Trophoblast cell (in vitro differentiated cells and primary cell): ENCODE measurements at regions not wholly inside any gene's neighbourhood (a gene's known extent, or its start where the extent isn't known, plus 50 kb on each side); places are given as distances from the start of the nearest gene placed in this dataset.
A peak's percentile ranks its signal among the peaks of the same experiment; 100 is the strongest.

Source experiments
- DNase-seq, 2 donors: peaks; one replicate each; pipeline ENCODE4 v3.0.0-alpha.2; 2016
- H2AFZ ChIP-seq: 2 replicates; pipeline ENCODE4 v1.6.1; 2013; ENCODE audit warnings: low read length, moderate library complexity, mild to moderate bottlenecking; ENCODE audit not compliant: insufficient read depth, poor library complexity
- H2AK5ac ChIP-seq: 2 replicates; pipeline ENCODE4 v1.6.1; 2013; ENCODE audit warnings: mild to moderate bottlenecking, low read length
- H2BK120ac ChIP-seq: 2 replicates; pipeline ENCODE4 v1.6.1; 2013; ENCODE audit warnings: low read length, mild to moderate bottlenecking, moderate library complexity; ENCODE audit not compliant: insufficient read depth, poor library complexity
- H2BK12ac ChIP-seq: 2 replicates; pipeline ENCODE4 v1.6.1; 2013; ENCODE audit warnings: mild to moderate bottlenecking, low read length, moderate library complexity
- H2BK5ac ChIP-seq: 2 replicates; pipeline ENCODE4 v1.6.1; 2013; ENCODE audit warnings: low read length, low read depth, moderate library complexity, mild to moderate bottlenecking; ENCODE audit not compliant: poor library complexity
- H3K14ac ChIP-seq: 2 replicates; pipeline ENCODE4 v1.6.1; 2013; ENCODE audit warnings: mild to moderate bottlenecking, low read length
- H3K18ac ChIP-seq: 2 replicates; pipeline ENCODE4 v1.6.1; 2013; ENCODE audit warnings: mild to moderate bottlenecking, low read length
- H3K23ac ChIP-seq: 2 replicates; pipeline ENCODE4 v1.6.1; 2013; ENCODE audit warnings: low read length
- H3K27ac ChIP-seq: 2 replicates; pipeline ENCODE4 v1.5.1; 2013; ENCODE audit warnings: low read depth, mild to moderate bottlenecking, inconsistent platforms, low read length, moderate library complexity
- H3K27me3 ChIP-seq: 2 replicates; pipeline ENCODE4 v1.6.1; 2013; ENCODE audit warnings: inconsistent platforms, mild to moderate bottlenecking, low read length, moderate library complexity; ENCODE audit not compliant: insufficient read depth
- H3K36me3 ChIP-seq, 2 experiments: 1 replicate in 1 of 2; 2 replicates in 1 of 2; pipeline ENCODE4 v1.6.1; 2013; ENCODE audit warnings: low read length in 2 of 2, mild to moderate bottlenecking in 2 of 2, moderate library complexity in 1 of 2; ENCODE audit not compliant: insufficient read depth in 2 of 2, control insufficient read depth in 1 of 2
- H3K4ac ChIP-seq: 2 replicates; pipeline ENCODE4 v1.6.1; 2013; ENCODE audit warnings: low read depth, mild to moderate bottlenecking, low read length, moderate library complexity
- H3K4me1 ChIP-seq, 2 experiments: 1 replicate in 1 of 2; 2 replicates in 1 of 2; pipeline ENCODE4 v1.6.1; 2013; ENCODE audit warnings: low read length in 2 of 2, mild to moderate bottlenecking in 2 of 2, moderate library complexity in 1 of 2; ENCODE audit not compliant: insufficient read depth in 2 of 2, control insufficient read depth in 1 of 2
- H3K4me2 ChIP-seq: 2 replicates; pipeline ENCODE4 v1.6.1; 2013; ENCODE audit warnings: inconsistent platforms, mild to moderate bottlenecking, low read length, moderate library complexity
- H3K4me3 ChIP-seq: 2 replicates; pipeline ENCODE4 v1.5.1; 2013; ENCODE audit warnings: mild to moderate bottlenecking, low read depth, low read length, inconsistent platforms
- H3K79me1 ChIP-seq: one replicate; pipeline ENCODE4 v1.6.1; 2013; ENCODE audit warnings: low read length
- H3K79me2 ChIP-seq: 2 replicates; pipeline ENCODE4 v1.6.1; 2013; ENCODE audit warnings: low read length, mild to moderate bottlenecking; ENCODE audit not compliant: control insufficient read depth, insufficient read depth, poor library complexity
- H3K9ac ChIP-seq: 2 replicates; pipeline ENCODE4 v1.6.1; 2013; ENCODE audit warnings: mild to moderate bottlenecking, low read length
- H3K9me3 ChIP-seq: 2 replicates; pipeline ENCODE4 v1.6.1; 2013; ENCODE audit warnings: low read depth, mild to moderate bottlenecking, control low read depth, inconsistent platforms, low read length; ENCODE audit not compliant: insufficient read depth
- H4K12ac ChIP-seq: 2 replicates; pipeline ENCODE4 v1.6.1; 2013; ENCODE audit warnings: low read depth, mild to moderate bottlenecking, low read length, moderate library complexity
- H4K8ac ChIP-seq: 2 replicates; pipeline ENCODE4 v1.6.1; 2013; ENCODE audit warnings: low read depth, mild to moderate bottlenecking, low read length, moderate library complexity
- H4K91ac ChIP-seq: one replicate; pipeline ENCODE4 v1.6.1; 2013; ENCODE audit warnings: low read depth, mild to moderate bottlenecking, low read length, moderate library complexity
- WGBS: extraction: QIAGEN DNeasy Blood & Tissue Kit; methylation state at CpG from one replicate; pipeline ENCODE4 v1.1.7; 2013; ENCODE audit warnings: missing lambda C conversion rate; ENCODE audit not compliant: insufficient read length, insufficient coverage; ENCODE audit errors: extremely low coverage; 5-methylcytosine and 5-hydroxymethylcytosine counted together

DNA sequence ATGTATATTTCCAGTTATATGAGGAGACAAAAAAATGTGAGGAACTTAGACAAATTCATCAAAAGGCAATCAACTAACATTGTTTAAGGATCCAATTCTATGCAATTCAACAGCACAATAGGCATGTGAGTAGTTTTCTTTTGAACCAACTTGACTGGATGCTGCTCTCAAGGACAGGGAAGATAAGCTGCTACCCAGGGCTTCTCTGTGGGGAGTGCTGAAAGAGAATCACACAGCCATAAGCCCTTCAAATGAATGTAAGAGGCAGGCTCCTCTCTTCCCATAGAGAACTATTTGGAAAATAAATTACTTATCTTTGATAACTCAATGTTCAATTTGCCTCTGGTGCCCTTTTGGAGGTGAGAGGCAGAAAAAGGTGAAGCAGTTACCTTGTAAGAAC is 1413.6 kb downstream of the PCDH7 start:
- no peak overlapping the region for H2AK5ac ChIP-seq
- no peaks in the 10 kb centered on the region for H3K79me2 ChIP-seq
- H3K27me3 ChIP-seq = no peaks in the 10 kb centered on the region
- no peak overlapping the region for H4K12ac ChIP-seq
- H3K9me3 ChIP-seq = no peaks in the 10 kb centered on the region
- no peak overlapping the region for H2AFZ ChIP-seq
- H3K9ac ChIP-seq = no peak overlapping the region
- no peak overlapping the region for H3K4ac ChIP-seq
- peak overlapping the region; percentile 57 for H3K14ac ChIP-seq
- no peak overlapping the region for H4K8ac ChIP-seq
- H3K4me2 ChIP-seq = no peak overlapping the region
- H3K36me3 ChIP-seq = no peaks in the 10 kb centered on the region
- H3K4me1 ChIP-seq = peaks cover 3 to 4% of the 10 kb centered on the region in 2 experiments
- H2BK120ac ChIP-seq = peak overlapping the region; percentile 38
- no peak overlapping the region for H3K4me3 ChIP-seq
- peak overlapping the region; percentile 50 for H2BK12ac ChIP-seq
- H3K27ac ChIP-seq = no peak overlapping the region
- no peaks in the 10 kb centered on the region for H3K79me1 ChIP-seq
- no peak for DNase-seq
- H3K23ac ChIP-seq = no peak overlapping the region
- peak overlapping the region; percentile 26 for H4K91ac ChIP-seq
- H2BK5ac ChIP-seq = peak overlapping the region; percentile 9
- H3K18ac ChIP-seq = no peak overlapping the region

DNA sequence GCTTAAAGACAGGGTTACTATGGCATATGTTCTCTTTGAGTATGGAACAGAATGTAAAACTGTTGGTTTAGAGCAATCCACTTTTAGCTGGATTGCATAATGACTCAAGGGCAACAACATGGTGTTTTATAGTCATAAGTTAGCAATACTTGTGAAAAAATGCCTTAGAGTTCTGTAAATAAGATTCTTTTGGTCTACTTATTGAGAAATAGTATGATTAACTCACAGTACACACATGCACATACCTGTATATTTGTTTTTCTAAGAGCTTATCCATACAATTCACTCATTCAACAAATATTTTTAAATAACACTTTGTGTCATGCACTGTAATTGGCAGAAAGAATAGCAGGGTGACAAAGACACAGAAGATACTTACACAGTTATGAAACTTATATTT is 1415.5 kb downstream of the PCDH7 start:
- Histone ChIP-seq H3K4me3 (no peak overlapping the region), H3K36me3 (no peaks in the 10 kb centered on the region), H3K79me2 (no peaks in the 10 kb centered on the region), H3K9me3 (no peaks in the 10 kb centered on the region), H2BK120ac (no peak overlapping the region), H2AK5ac (no peak overlapping the region), H2BK5ac (no peak overlapping the region), H3K27me3 (no peaks in the 10 kb centered on the region), H4K8ac (no peak overlapping the region), H3K23ac (no peak overlapping the region), H3K4ac (no peak overlapping the region), H2AFZ (no peak overlapping the region), H4K91ac (no peak overlapping the region), H2BK12ac (no peak overlapping the region), H3K4me2 (no peak overlapping the region), H3K18ac (no peak overlapping the region), H4K12ac (no peak overlapping the region), H3K14ac (no peak overlapping the region), H3K27ac (no peak overlapping the region), H3K4me1 (peaks cover 3 to 4% of the 10 kb centered on the region in 2 experiments), H3K9ac (no peak overlapping the region), H3K79me1 (peaks cover 1% of the 10 kb centered on the region)
- peak; percentile 17 to 62 for DNase-seq

DNA sequence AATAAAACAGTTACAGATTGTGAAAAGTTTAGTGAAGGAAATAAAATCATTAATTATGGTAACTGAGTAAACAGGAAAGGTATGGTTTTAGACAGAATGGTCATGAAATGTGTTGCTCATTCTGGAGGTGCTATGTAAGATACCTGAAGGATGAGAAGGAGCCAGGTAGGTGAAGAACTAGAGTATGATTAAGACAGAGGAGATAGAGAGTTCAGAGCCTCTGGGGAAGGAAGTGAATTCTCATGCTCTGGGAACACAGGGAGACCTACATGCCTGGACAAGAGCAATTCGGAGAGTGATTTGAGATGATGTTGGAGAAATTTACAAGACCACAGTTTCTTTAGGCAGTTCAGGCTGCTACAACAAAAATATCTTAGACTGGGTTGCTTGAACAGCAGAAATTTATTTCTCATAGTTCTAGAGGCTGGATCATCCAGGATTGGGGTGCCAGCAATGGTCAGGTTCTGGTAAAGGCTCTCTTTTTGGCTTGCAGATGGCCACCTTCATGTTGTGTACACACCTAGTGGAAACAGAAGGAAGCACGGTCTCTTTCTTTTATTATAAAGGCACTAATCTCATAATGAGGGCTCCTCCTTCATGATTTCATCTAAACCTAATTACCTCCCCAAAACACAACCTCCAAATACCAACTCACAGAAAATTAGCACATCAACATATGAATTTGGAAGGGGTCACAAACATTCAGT is 1416.1 kb downstream of the PCDH7 start:
- H3K4me2 ChIP-seq = no peak overlapping the region
- H2BK12ac ChIP-seq = no peak overlapping the region
- no peak overlapping the region for H4K8ac ChIP-seq
- no peaks in the 10 kb centered on the region for H3K27me3 ChIP-seq
- no peak overlapping the region for H2BK5ac ChIP-seq
- no peak overlapping the region for H4K12ac ChIP-seq
- no peak overlapping the region for H4K91ac ChIP-seq
- no peak overlapping the region for H3K4ac ChIP-seq
- no peak overlapping the region for H2AK5ac ChIP-seq
- H2AFZ ChIP-seq = no peak overlapping the region
- DNase-seq = peak; percentile 10 to 38
- no peak overlapping the region for H3K4me3 ChIP-seq
- H2BK120ac ChIP-seq = peak overlapping the region; percentile 22
- H3K4me1 ChIP-seq = peaks cover 3 to 4% of the 10 kb centered on the region in 2 experiments
- no peak overlapping the region for H3K18ac ChIP-seq
- no peaks in the 10 kb centered on the region for H3K9me3 ChIP-seq
- whole genome bisulfite sequencing = no CpG with 5 or more reads among the region's 2 CpGs
- H3K27ac ChIP-seq = no peak overlapping the region
- H3K36me3 ChIP-seq = no peaks in the 10 kb centered on the region
- H3K79me1 ChIP-seq = peaks cover 1% of the 10 kb centered on the region
- H3K14ac ChIP-seq = no peak overlapping the region
- no peak overlapping the region for H3K23ac ChIP-seq
- H3K9ac ChIP-seq = no peak overlapping the region
- H3K79me2 ChIP-seq = no peaks in the 10 kb centered on the region

DNA sequence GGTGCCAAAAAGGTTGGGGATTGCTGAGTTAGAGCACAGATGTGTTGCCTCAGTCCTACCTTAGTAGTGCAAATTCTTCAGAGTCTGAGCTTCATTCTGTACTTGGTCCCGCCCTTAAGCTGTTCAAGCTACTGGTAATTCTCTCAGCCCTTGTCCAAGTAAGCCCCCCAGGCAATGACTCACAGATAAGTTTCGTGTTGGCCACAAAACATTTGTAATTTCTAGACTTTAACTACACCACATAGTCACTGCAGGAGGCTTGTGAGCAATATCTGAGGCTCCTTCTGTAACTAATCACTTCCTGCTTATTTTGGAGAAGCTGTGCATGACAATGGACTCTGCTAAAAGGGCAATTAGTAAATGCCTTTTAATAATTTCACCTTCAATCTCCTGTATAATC is 1420.5 kb downstream of the PCDH7 start:
- no CpG with 5 or more reads among the region's 2 CpGs for WGBS
- Histone ChIP-seq H2AK5ac (no peak overlapping the region), H3K14ac (no peak overlapping the region)

More for the DNA sequence above, 1420.5 kb downstream of the PCDH7 start:
- Histone ChIP-seq H3K79me2 (no peaks in the 10 kb centered on the region), H2BK120ac (no peak overlapping the region), H3K79me1 (peaks cover 1% of the 10 kb centered on the region), H3K9me3 (no peaks in the 10 kb centered on the region), H2BK12ac (no peak overlapping the region), H3K9ac (no peak overlapping the region), H2AFZ (no peak overlapping the region), H4K12ac (no peak overlapping the region), H3K36me3 (no peaks in the 10 kb centered on the region), H3K4ac (no peak overlapping the region), H2BK5ac (no peak overlapping the region), H4K91ac (no peak overlapping the region), H3K4me3 (no peak overlapping the region), H3K4me2 (no peak overlapping the region), H3K18ac (no peak overlapping the region), H3K4me1 (peaks cover 4 to 5% of the 10 kb centered on the region in 2 experiments), H3K23ac (no peak overlapping the region), H4K8ac (no peak overlapping the region), H3K27ac (no peak overlapping the region), H3K27me3 (no peaks in the 10 kb centered on the region)
- DNase-seq = peak; percentile 78 to 80
